GM12878 (cell line): ENCODE measurements at regions not wholly inside any gene's neighbourhood (a gene's known extent, or its start where the extent isn't known, plus 50 kb on each side); places are given as distances from the start of the nearest gene placed in this dataset.

Experiments
- MXI1 ChIP-seq: fragments of 150-350 bp; IDR thresholded peaks from 2 replicates; pipeline ENCODE4 v1.6.1; 2011; ENCODE audit warnings: low read depth, mild to moderate bottlenecking, inconsistent platforms, low read length, improper control_type of control experiment
- NFYA ChIP-seq: IDR thresholded peaks from 2 replicates; pipeline ENCODE4 v1.6.1; 2011; ENCODE audit warnings: low read depth, mild to moderate bottlenecking, low read length, improper control_type of control experiment, borderline replicate concordance
- NR2C1 ChIP-seq: fragments of 450-650 bp; IDR thresholded peaks from 2 replicates; pipeline ENCODE4 v1.6.1; 2017; ENCODE audit warnings: antibody characterized with exemption, mild to moderate bottlenecking, moderate library complexity
- POLR2A ChIP-seq: IDR thresholded peaks from 2 replicates; pipeline ENCODE4 v1.6.1; 2011; ENCODE audit warnings: low read depth, mild to moderate bottlenecking, low read length
- RAD21 ChIP-seq: IDR thresholded peaks from 2 replicates; pipeline ENCODE4 v1.6.1; 2011; ENCODE audit warnings: mild to moderate bottlenecking, low read depth, low read length, moderate library complexity; ENCODE audit not compliant: insufficient read depth
- SMAD1 ChIP-seq: fragments of 450-650 bp; IDR thresholded peaks from 2 replicates; pipeline ENCODE4 v1.6.1; 2018; ENCODE audit warnings: mild to moderate bottlenecking, low read depth; ENCODE audit not compliant: partially characterized antibody
- ZBTB33 ChIP-seq: fragments of 450-650 bp; IDR thresholded peaks from 2 replicates; pipeline ENCODE4 v1.6.1; 2017; ENCODE audit warnings: mild to moderate bottlenecking
- ZNF24 ChIP-seq: fragments of 450-650 bp; IDR thresholded peaks from 2 replicates; pipeline ENCODE4 v1.6.1; 2017; ENCODE audit warnings: antibody characterized with exemption, mild to moderate bottlenecking
- TF ChIP-seq, protein P1 (sequence below), 3 experiments: IDR thresholded peaks in 2 of 3; conservative IDR thresholded peaks in 1 of 3; 2 replicates each; pipeline ENCODE4 v1.5.1; 2011; ENCODE audit warnings: low read depth in 3 of 3, low read length in 3 of 3, mild to moderate bottlenecking in 3 of 3, control low read depth in 2 of 3, moderate library complexity in 2 of 3, inconsistent platforms in 1 of 3, mixed read lengths in 1 of 3; ENCODE audit not compliant: control insufficient read depth in 2 of 3, insufficient read depth in 1 of 3; ENCODE audit errors: extremely low read depth in 1 of 3
- TF ChIP-seq, protein P2 (sequence below): fragments of 450-650 bp; IDR thresholded peaks from 2 replicates; pipeline ENCODE4 v1.6.1; 2017; ENCODE audit warnings: mild to moderate bottlenecking, moderate library complexity
- TF ChIP-seq, protein P3 (sequence below): IDR thresholded peaks from 2 replicates; pipeline ENCODE4 v1.6.1; 2011; ENCODE audit warnings: borderline replicate concordance, low read depth, mild to moderate bottlenecking, moderate library complexity, mixed read lengths, low read length; ENCODE audit not compliant: insufficient read depth; ENCODE audit errors: extremely low read length
- TF ChIP-seq, protein P4 (sequence below): IDR thresholded peaks from 2 replicates; pipeline ENCODE4 v1.6.1; 2012; ENCODE audit warnings: low read depth, low read length, improper control_type of control experiment

- TF ChIP-seq, protein P1, sequence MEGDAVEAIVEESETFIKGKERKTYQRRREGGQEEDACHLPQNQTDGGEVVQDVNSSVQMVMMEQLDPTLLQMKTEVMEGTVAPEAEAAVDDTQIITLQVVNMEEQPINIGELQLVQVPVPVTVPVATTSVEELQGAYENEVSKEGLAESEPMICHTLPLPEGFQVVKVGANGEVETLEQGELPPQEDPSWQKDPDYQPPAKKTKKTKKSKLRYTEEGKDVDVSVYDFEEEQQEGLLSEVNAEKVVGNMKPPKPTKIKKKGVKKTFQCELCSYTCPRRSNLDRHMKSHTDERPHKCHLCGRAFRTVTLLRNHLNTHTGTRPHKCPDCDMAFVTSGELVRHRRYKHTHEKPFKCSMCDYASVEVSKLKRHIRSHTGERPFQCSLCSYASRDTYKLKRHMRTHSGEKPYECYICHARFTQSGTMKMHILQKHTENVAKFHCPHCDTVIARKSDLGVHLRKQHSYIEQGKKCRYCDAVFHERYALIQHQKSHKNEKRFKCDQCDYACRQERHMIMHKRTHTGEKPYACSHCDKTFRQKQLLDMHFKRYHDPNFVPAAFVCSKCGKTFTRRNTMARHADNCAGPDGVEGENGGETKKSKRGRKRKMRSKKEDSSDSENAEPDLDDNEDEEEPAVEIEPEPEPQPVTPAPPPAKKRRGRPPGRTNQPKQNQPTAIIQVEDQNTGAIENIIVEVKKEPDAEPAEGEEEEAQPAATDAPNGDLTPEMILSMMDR (IDR thresholded peaks at IDR 0.05 in 2 of 3, conservative IDR thresholded peaks at IDR 0.05 in 1 of 3; ENCODE audit: control insufficient read depth in 2 of 3, extremely low read depth in 1 of 3, insufficient read depth in 1 of 3, low read depth in 3 of 3, low read length in 3 of 3), result no peak
- TF ChIP-seq SMAD1 (no peak), ZBTB33 (no peak), NFYA (no peak), ZNF24 (no peak), RAD21 (no peak), POLR2A (no peak), NR2C1 (no peak), MXI1 (no peak)
- TF ChIP-seq, protein P2, sequence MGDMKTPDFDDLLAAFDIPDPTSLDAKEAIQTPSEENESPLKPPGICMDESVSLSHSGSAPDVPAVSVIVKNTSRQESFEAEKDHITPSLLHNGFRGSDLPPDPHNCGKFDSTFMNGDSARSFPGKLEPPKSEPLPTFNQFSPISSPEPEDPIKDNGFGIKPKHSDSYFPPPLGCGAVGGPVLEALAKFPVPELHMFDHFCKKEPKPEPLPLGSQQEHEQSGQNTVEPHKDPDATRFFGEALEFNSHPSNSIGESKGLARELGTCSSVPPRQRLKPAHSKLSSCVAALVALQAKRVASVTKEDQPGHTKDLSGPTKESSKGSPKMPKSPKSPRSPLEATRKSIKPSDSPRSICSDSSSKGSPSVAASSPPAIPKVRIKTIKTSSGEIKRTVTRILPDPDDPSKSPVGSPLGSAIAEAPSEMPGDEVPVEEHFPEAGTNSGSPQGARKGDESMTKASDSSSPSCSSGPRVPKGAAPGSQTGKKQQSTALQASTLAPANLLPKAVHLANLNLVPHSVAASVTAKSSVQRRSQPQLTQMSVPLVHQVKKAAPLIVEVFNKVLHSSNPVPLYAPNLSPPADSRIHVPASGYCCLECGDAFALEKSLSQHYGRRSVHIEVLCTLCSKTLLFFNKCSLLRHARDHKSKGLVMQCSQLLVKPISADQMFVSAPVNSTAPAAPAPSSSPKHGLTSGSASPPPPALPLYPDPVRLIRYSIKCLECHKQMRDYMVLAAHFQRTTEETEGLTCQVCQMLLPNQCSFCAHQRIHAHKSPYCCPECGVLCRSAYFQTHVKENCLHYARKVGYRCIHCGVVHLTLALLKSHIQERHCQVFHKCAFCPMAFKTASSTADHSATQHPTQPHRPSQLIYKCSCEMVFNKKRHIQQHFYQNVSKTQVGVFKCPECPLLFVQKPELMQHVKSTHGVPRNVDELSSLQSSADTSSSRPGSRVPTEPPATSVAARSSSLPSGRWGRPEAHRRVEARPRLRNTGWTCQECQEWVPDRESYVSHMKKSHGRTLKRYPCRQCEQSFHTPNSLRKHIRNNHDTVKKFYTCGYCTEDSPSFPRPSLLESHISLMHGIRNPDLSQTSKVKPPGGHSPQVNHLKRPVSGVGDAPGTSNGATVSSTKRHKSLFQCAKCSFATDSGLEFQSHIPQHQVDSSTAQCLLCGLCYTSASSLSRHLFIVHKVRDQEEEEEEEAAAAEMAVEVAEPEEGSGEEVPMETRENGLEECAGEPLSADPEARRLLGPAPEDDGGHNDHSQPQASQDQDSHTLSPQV, result no peak
- TF ChIP-seq, protein P3, sequence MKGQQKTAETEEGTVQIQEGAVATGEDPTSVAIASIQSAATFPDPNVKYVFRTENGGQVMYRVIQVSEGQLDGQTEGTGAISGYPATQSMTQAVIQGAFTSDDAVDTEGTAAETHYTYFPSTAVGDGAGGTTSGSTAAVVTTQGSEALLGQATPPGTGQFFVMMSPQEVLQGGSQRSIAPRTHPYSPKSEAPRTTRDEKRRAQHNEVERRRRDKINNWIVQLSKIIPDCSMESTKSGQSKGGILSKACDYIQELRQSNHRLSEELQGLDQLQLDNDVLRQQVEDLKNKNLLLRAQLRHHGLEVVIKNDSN, result no peak
- TF ChIP-seq, protein P4, sequence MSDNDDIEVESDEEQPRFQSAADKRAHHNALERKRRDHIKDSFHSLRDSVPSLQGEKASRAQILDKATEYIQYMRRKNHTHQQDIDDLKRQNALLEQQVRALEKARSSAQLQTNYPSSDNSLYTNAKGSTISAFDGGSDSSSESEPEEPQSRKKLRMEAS, result no peak
Observed at GRCh38 chr15:62571072-62571471, 406.0 kb upstream of the C2CD4B start.
